Body of pancreas (tissue), 4 donors: ENCODE measurements at regions not wholly inside any gene's neighbourhood (a gene's known extent, or its start where the extent isn't known, plus 50 kb on each side); places are given as distances from the start of the nearest gene placed in this dataset.

Source experiments
- ATAC-seq: fragments of 150-250 bp; one replicate; pipeline ENCODE4 v1.9.1; 2016
- DNase-seq, 4 donors: peaks; one replicate each; pipeline ENCODE4 v3.0.0-alpha.2; 2019
- H3K27ac ChIP-seq, 4 donors: fragments of 200-600 bp; sonication (generic); 1 replicate in 3 of 4; 2 replicates in 1 of 4; pipeline versions ENCODE4 v1.5.1 to v1.6.1; 2016 to 2019; ENCODE audit warnings: mild to moderate bottlenecking in 1 of 4, mixed read lengths in 1 of 4, moderate library complexity in 1 of 4
- H3K27me3 ChIP-seq, 2 donors: fragments of 200-600 bp; sonication (generic); one replicate each; pipeline ENCODE4 v1.6.0; 2016; ENCODE audit warnings: mild to moderate bottlenecking in 1 of 2
- H3K36me3 ChIP-seq, 2 donors: fragments of 200-600 bp; sonication (generic); replicated peaks in 1 of 2; 2 replicates each; pipeline ENCODE4 v1.5.1; 2016; ENCODE audit warnings: low read depth in 2 of 2; ENCODE audit not compliant: insufficient read depth in 1 of 2
- H3K4me1 ChIP-seq: fragments of 200-600 bp; sonication (generic); one replicate; pipeline ENCODE4 v1.6.0; 2016
- H3K4me3 ChIP-seq, 2 donors: fragments of 200-600 bp; sonication (generic); 1 replicate in 1 of 2; 2 replicates in 1 of 2; pipeline ENCODE4 v1.5.1; 2016 to 2019
- H3K9me3 ChIP-seq, 3 donors: fragments of 200-600 bp; sonication (generic); 1 replicate in 2 of 3; 2 replicates in 1 of 3; pipeline ENCODE4 v1.5.1; 2016
- CTCF ChIP-seq, 7 experiments: fragments of 450-650 bp in 4 of 7; fragments of 200-600 bp in 3 of 7; sonication (generic) in 3 of 7; IDR thresholded peaks; one replicate each; pipeline ENCODE4 v1.5.1; 2016 to 2019; ENCODE audit warnings: antibody characterized with exemption in 7 of 7
- POLR2A ChIP-seq, 3 donors: fragments of 450-650 bp; IDR thresholded peaks; one replicate each; pipeline ENCODE4 v1.6.1; 2016; ENCODE audit warnings: antibody characterized with exemption in 3 of 3, mild to moderate bottlenecking in 2 of 3
- WGBS, 2 donors: methylation state at CpG; one replicate each; pipeline ENCODE4 v1.1.5; 2017; 5-methylcytosine and 5-hydroxymethylcytosine counted together
- intact Hi-C: fragments of 100-400 bp; cut with DNase I; formaldehyde crosslinking; loops from one replicate; pipeline ENCODE4 v1.15.1; 2023

GRCh38 chr1:232393444-232394146 is 236.3 kb downstream of the SIPA1L2 start:
- H3K4me3 ChIP-seq: no peak overlapping the region
- H3K4me1 ChIP-seq: no peaks in the 10 kb centered on the region
- no peaks in the 10 kb centered on the region for H3K27me3 ChIP-seq
- no peaks in the 10 kb centered on the region for H3K36me3 ChIP-seq
- H3K9me3 ChIP-seq: no peaks in the 10 kb centered on the region
- H3K27ac ChIP-seq: no peak overlapping the region
- intact Hi-C loops: no loop called here
- DNase-seq: no peak
- WGBS, 2 donors: 54 to 58% methylated on average over 5 of the region's 5 CpGs
- no peak for ATAC-seq
- TF ChIP-seq POLR2A (IDR thresholded peaks at IDR 0.05): no peak
- no peak for TF ChIP-seq CTCF (IDR thresholded peaks at IDR 0.05)

GRCh38 chr1:232393010-232393409 is 236.9 kb downstream of the SIPA1L2 start:
- TF ChIP-seq POLR2A (IDR thresholded peaks at IDR 0.05): no peak
- TF ChIP-seq CTCF (IDR thresholded peaks at IDR 0.05): no peak
- no peaks in the 10 kb centered on the region for H3K27me3 ChIP-seq
- no peaks in the 10 kb centered on the region for H3K4me1 ChIP-seq
- H3K36me3 ChIP-seq: no peaks in the 10 kb centered on the region
- ATAC-seq: no peak
- H3K27ac ChIP-seq: no peak overlapping the region
- no peaks in the 10 kb centered on the region for H3K9me3 ChIP-seq
- intact Hi-C loops: no loop called here
- no peak overlapping the region for H3K4me3 ChIP-seq
- no peak for DNase-seq
- 47 to 67% methylated on average over 4 of the region's 4 CpGs for WGBS, 2 donors

- intact Hi-C loops: no loop called here
- TF ChIP-seq CTCF (IDR thresholded peaks at IDR 0.05) (no peak), POLR2A (IDR thresholded peaks at IDR 0.05) (no peak)
- 47 to 50% methylated on average over 3 of the region's 3 CpGs for WGBS, 2 donors
These were observed 239.3 kb downstream of the SIPA1L2 start for GRCh38 chr1:232390590-232390989.

GRCh38 chr1:232389744-232390143 is 240.2 kb downstream of the SIPA1L2 start:
- no peak for TF ChIP-seq POLR2A (IDR thresholded peaks at IDR 0.05)
- no peak for TF ChIP-seq CTCF (IDR thresholded peaks at IDR 0.05)
- H3K4me1 ChIP-seq: no peaks in the 10 kb centered on the region
- no peaks in the 10 kb centered on the region for H3K9me3 ChIP-seq
- ATAC-seq (no peak), DNase-seq (no peak)
- no peaks in the 10 kb centered on the region for H3K36me3 ChIP-seq
- no peak overlapping the region for H3K27ac ChIP-seq
- H3K27me3 ChIP-seq: no peaks in the 10 kb centered on the region
- H3K4me3 ChIP-seq: no peak overlapping the region
- WGBS, 2 donors: 78 to 90% methylated on average over 4 of the region's 4 CpGs
- intact Hi-C loops: no loop called here

More at GRCh38 chr1:232390590-232390989, 239.3 kb downstream of the SIPA1L2 start:
- no peak for DNase-seq
- H3K4me3 ChIP-seq: no peak overlapping the region
- H3K36me3 ChIP-seq: no peaks in the 10 kb centered on the region
- no peak overlapping the region for H3K27ac ChIP-seq
- H3K9me3 ChIP-seq: no peaks in the 10 kb centered on the region
- ATAC-seq: no peak
- no peaks in the 10 kb centered on the region for H3K4me1 ChIP-seq
- H3K27me3 ChIP-seq: no peaks in the 10 kb centered on the region

- DNase-seq: no peak
- no peak overlapping the region for H3K27ac ChIP-seq
- no peak for ATAC-seq
- no peaks in the 10 kb centered on the region for H3K4me1 ChIP-seq
- no peak overlapping the region for H3K4me3 ChIP-seq
- no peaks in the 10 kb centered on the region for H3K36me3 ChIP-seq
- WGBS, 2 donors: 85 to 92% methylated on average over 3 of the region's 3 CpGs
- H3K9me3 ChIP-seq: no peaks in the 10 kb centered on the region
- H3K27me3 ChIP-seq: no peaks in the 10 kb centered on the region
- intact Hi-C loops: no loop called here
- no peak for TF ChIP-seq POLR2A (IDR thresholded peaks at IDR 0.05)
- TF ChIP-seq CTCF (IDR thresholded peaks at IDR 0.05): no peak
These were observed 241.6 kb downstream of the SIPA1L2 start for GRCh38 chr1:232388363-232388762.
